ENCODE measurements at regions not wholly inside any gene's neighbourhood (a gene's known extent, or its start where the extent isn't known, plus 50 kb on each side); places are given as distances from the start of the nearest gene placed in this dataset.
"Not testable (repeated sequence)": the region's sequence is repeated elsewhere in the genome, so short reads cannot be mapped to it uniquely, and the experiment has no call there.

DNA sequence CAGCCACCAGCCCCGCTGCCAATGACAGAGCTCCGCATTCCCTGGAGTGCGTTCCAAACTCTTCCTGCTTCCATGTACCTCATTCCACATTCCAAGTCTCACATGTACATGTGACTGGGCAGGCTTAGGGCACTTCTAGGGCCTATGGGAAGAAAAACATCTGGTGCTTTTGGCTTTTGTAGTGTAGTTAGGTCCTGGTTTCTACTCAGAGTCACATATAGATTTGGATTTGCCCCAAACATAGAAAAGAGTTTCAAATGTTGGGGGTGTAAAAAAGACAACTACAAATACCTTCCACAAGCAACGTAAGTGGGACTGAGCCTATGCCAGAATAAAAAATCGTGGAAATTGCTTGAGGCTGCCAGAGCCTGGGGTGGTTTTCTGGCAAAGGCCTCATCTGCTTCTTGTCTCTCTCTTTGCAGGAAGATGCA is 84.1 kb downstream of the ZNF467 start:
- H3K4me1 Mint-ChIP-seq = no peaks in the 10 kb centered on the region
- CTCF ChIA-PET = no interaction called here
- H3K9me3 ChIP-seq (ENCODE audit: control extremely low read depth in 1 of 3, control insufficient read depth in 2 of 3, insufficient read depth in 1 of 3, low read length in 2 of 3) = peaks cover 0 to 14% (median 3%) of the 10 kb centered on the region in 3 donors
- ATAC-seq (ENCODE audit: low read depth) (no peak), DNase-seq (no peak)
- H3K9me3 Mint-ChIP-seq (ENCODE audit: insufficient read depth) = peaks cover 5% of the 10 kb centered on the region
- no peak overlapping the region for H3K4me3 Mint-ChIP-seq
- intact Hi-C loops (cut with micrococcal nuclease) = no loop called here
- H3K79me2 ChIP-seq (ENCODE audit: control insufficient read depth, insufficient read depth, low read length) = no peaks in the 10 kb centered on the region
- H3K36me3 ChIP-seq (replicated peaks in 1 of 2; ENCODE audit: control extremely low read depth in 1 of 2, control insufficient read depth in 1 of 2, extremely low read depth in 1 of 2, insufficient read depth in 2 of 2, low read length in 1 of 2) = no peaks in the 10 kb centered on the region
- H3K4me3 ChIP-seq (ENCODE audit: control extremely low read depth in 1 of 5, extremely low read depth in 1 of 5, insufficient read depth in 1 of 5, low read depth in 2 of 5, low read length in 4 of 5) = no peak overlapping the region
- WGBS (ENCODE audit: insufficient coverage) = 93% methylated on average over 2 of the region's 5 CpGs
- POLR2A ChIA-PET = no interaction called here
- no peak overlapping the region for H3K9ac ChIP-seq (ENCODE audit: low read length)
- no peak overlapping the region for H3K27ac ChIP-seq (ENCODE audit: low read length in 2 of 2)
- H2AFZ ChIP-seq (ENCODE audit: insufficient read depth, low read depth, low read length, poor library complexity, severe bottlenecking) = no peak overlapping the region
- peaks cover 56% of the 10 kb centered on the region for H3K27me3 Mint-ChIP-seq
- H3K27ac Mint-ChIP-seq = no peak overlapping the region
- H3K4me1 ChIP-seq (ENCODE audit: control insufficient read depth in 2 of 2, insufficient read depth in 2 of 2, low read length in 2 of 2) = peaks cover 0 to 6% of the 10 kb centered on the region in 2 donors
- TF ChIP-seq, protein P1, sequence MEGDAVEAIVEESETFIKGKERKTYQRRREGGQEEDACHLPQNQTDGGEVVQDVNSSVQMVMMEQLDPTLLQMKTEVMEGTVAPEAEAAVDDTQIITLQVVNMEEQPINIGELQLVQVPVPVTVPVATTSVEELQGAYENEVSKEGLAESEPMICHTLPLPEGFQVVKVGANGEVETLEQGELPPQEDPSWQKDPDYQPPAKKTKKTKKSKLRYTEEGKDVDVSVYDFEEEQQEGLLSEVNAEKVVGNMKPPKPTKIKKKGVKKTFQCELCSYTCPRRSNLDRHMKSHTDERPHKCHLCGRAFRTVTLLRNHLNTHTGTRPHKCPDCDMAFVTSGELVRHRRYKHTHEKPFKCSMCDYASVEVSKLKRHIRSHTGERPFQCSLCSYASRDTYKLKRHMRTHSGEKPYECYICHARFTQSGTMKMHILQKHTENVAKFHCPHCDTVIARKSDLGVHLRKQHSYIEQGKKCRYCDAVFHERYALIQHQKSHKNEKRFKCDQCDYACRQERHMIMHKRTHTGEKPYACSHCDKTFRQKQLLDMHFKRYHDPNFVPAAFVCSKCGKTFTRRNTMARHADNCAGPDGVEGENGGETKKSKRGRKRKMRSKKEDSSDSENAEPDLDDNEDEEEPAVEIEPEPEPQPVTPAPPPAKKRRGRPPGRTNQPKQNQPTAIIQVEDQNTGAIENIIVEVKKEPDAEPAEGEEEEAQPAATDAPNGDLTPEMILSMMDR (IDR thresholded peaks at IDR 0.05) = no peak
- no peak for TF ChIP-seq EZH2 (IDR thresholded peaks at IDR 0.05; ENCODE audit: borderline replicate concordance, insufficient read depth, low read depth, low read length, poor library complexity, severe bottlenecking)
- H3K27me3 ChIP-seq (replicated peaks in 1 of 4; ENCODE audit: control extremely low read depth in 1 of 4, control insufficient read depth in 3 of 4, insufficient read depth in 4 of 4, low read length in 3 of 4) = peaks cover 0 to 34% (median 30%) of the 10 kb centered on the region in 4 experiments
- H3K4me2 ChIP-seq (replicated peaks; ENCODE audit: low read depth, low read length, poor library complexity, severe bottlenecking) = no peak overlapping the region
- H4K20me1 ChIP-seq (ENCODE audit: control insufficient read depth, insufficient read depth, low read length, poor library complexity, severe bottlenecking) = no peaks in the 10 kb centered on the region

DNA sequence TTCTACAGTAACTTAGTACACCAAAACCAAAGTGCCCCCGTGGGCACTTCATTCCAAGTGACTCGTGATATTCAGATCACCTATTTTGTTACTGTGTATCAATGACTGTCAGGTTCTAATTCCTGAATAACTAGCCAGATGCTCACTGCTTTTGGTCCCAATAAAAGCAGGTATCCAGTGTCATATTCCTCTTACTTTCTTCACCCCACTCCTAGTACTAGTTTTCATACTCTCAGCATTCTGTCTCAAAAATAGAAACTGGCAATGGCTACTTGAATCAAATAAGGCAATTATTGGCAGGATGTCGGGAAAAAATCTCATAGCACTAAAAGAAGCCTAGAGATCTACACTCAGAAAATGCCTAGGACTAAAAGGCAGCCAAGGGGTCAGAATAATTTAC is 84.6 kb downstream of the ZNF467 start:
- POLR2A ChIA-PET = no interaction called here
- no peak overlapping the region for H2AFZ ChIP-seq (ENCODE audit: insufficient read depth, low read depth, low read length, poor library complexity, severe bottlenecking)
- 94% methylated on average over 2 of the region's 3 CpGs for WGBS (ENCODE audit: insufficient coverage)
- H3K9me3 ChIP-seq (ENCODE audit: control extremely low read depth in 1 of 3, control insufficient read depth in 2 of 3, insufficient read depth in 1 of 3, low read length in 2 of 3) = peaks cover 0 to 14% (median 3%) of the 10 kb centered on the region in 3 donors
- no peaks in the 10 kb centered on the region for H3K36me3 ChIP-seq (replicated peaks in 1 of 2; ENCODE audit: control extremely low read depth in 1 of 2, control insufficient read depth in 1 of 2, extremely low read depth in 1 of 2, insufficient read depth in 2 of 2, low read length in 1 of 2)
- intact Hi-C loops (cut with micrococcal nuclease) = no loop called here
- no peaks in the 10 kb centered on the region for H4K20me1 ChIP-seq (ENCODE audit: control insufficient read depth, insufficient read depth, low read length, poor library complexity, severe bottlenecking)
- CTCF ChIA-PET = no interaction called here
- TF ChIP-seq, protein P1 (IDR thresholded peaks at IDR 0.05) = no peak
- no peak for TF ChIP-seq EZH2 (IDR thresholded peaks at IDR 0.05; ENCODE audit: borderline replicate concordance, insufficient read depth, low read depth, low read length, poor library complexity, severe bottlenecking)
- DNase-seq (no peak), ATAC-seq (ENCODE audit: low read depth) (no peak)
- no peak overlapping the region for H3K4me3 ChIP-seq (ENCODE audit: control extremely low read depth in 1 of 5, extremely low read depth in 1 of 5, insufficient read depth in 1 of 5, low read depth in 2 of 5, low read length in 4 of 5)
- no peak overlapping the region for H3K27ac ChIP-seq (ENCODE audit: low read length in 2 of 2)
- H3K4me2 ChIP-seq (replicated peaks; ENCODE audit: low read depth, low read length, poor library complexity, severe bottlenecking) = no peak overlapping the region
- peaks cover 0 to 6% of the 10 kb centered on the region in 2 donors for H3K4me1 ChIP-seq (ENCODE audit: control insufficient read depth in 2 of 2, insufficient read depth in 2 of 2, low read length in 2 of 2)
- no peak overlapping the region for H3K27ac Mint-ChIP-seq
- peaks cover 0 to 34% (median 30%) of the 10 kb centered on the region in 4 experiments for H3K27me3 ChIP-seq (replicated peaks in 1 of 4; ENCODE audit: control extremely low read depth in 1 of 4, control insufficient read depth in 3 of 4, insufficient read depth in 4 of 4, low read length in 3 of 4)
- peaks cover 5% of the 10 kb centered on the region for H3K9me3 Mint-ChIP-seq (ENCODE audit: insufficient read depth)
- no peak overlapping the region for H3K9ac ChIP-seq (ENCODE audit: low read length)
- H3K27me3 Mint-ChIP-seq = peaks cover 55% of the 10 kb centered on the region
- no peaks in the 10 kb centered on the region for H3K4me1 Mint-ChIP-seq
- no peak overlapping the region for H3K4me3 Mint-ChIP-seq
- H3K79me2 ChIP-seq (ENCODE audit: control insufficient read depth, insufficient read depth, low read length) = no peaks in the 10 kb centered on the region

DNA sequence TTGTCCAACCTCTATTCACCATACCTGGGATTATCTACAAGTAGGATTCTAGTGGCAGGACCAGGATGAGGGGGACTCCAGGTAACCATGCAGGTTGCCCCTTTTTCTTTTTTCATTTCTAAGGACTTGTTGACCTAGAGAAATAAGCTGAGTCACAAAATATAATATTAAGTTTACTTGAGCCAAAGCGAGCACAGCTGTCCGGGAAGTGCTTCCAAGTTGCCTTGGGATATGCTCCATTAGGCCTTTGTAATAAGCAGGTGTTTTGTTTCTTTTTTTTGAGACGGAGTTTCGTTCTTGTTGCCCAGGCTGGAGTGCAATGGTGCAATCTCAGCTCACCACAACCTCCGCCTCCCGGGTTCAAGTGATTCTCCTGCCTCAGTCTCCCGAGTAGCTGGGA is 85.6 kb downstream of the ZNF467 start:
- H4K20me1 ChIP-seq (ENCODE audit: control insufficient read depth, insufficient read depth, low read length, poor library complexity, severe bottlenecking); CTCF ChIA-PET; H3K27ac Mint-ChIP-seq; H2AFZ ChIP-seq (ENCODE audit: insufficient read depth, low read depth, low read length, poor library complexity, severe bottlenecking); H3K4me1 Mint-ChIP-seq; H3K79me2 ChIP-seq (ENCODE audit: control insufficient read depth, insufficient read depth, low read length); ATAC-seq (ENCODE audit: low read depth); H3K36me3 ChIP-seq (replicated peaks in 1 of 2; ENCODE audit: control extremely low read depth in 1 of 2, control insufficient read depth in 1 of 2, extremely low read depth in 1 of 2, insufficient read depth in 2 of 2, low read length in 1 of 2); POLR2A ChIA-PET; H3K4me1 ChIP-seq (ENCODE audit: control insufficient read depth in 2 of 2, insufficient read depth in 2 of 2, low read length in 2 of 2); DNase-seq; H3K9me3 Mint-ChIP-seq (ENCODE audit: insufficient read depth); H3K27ac ChIP-seq (ENCODE audit: low read length in 2 of 2); H3K4me3 Mint-ChIP-seq; H3K4me3 ChIP-seq (ENCODE audit: control extremely low read depth in 1 of 5, extremely low read depth in 1 of 5, insufficient read depth in 1 of 5, low read depth in 2 of 5, low read length in 4 of 5); intact Hi-C loops (cut with micrococcal nuclease); H3K4me2 ChIP-seq (replicated peaks; ENCODE audit: low read depth, low read length, poor library complexity, severe bottlenecking); H3K9ac ChIP-seq (ENCODE audit: low read length): not testable (repeated sequence)
- peaks cover 48% of the 10 kb centered on the region for H3K27me3 Mint-ChIP-seq
- WGBS (ENCODE audit: insufficient coverage) = no CpG with 5 or more reads among the region's 7 CpGs
- Histone ChIP-seq H3K9me3 (ENCODE audit: control extremely low read depth in 1 of 3, control insufficient read depth in 2 of 3, insufficient read depth in 1 of 3, low read length in 2 of 3) (peaks cover 0 to 14% (median 3%) of the 10 kb centered on the region in 3 donors), H3K27me3 (replicated peaks in 1 of 4; ENCODE audit: control extremely low read depth in 1 of 4, control insufficient read depth in 3 of 4, insufficient read depth in 4 of 4, low read length in 3 of 4) (peaks cover 0 to 30% (median 29%) of the 10 kb centered on the region in 4 experiments)
